ENCODE measurements at regions not wholly inside any gene's neighbourhood (a gene's known extent, or its start where the extent isn't known, plus 50 kb on each side); places are given as distances from the start of the nearest gene placed in this dataset.

GRCh38 chr11:106295974-106296373, 218.5 kb downstream of the AASDHPPT start:
- no peak for TF ChIP-seq CTCF (IDR thresholded peaks at IDR 0.05)
- DNase-seq (no peak), ATAC-seq (no peak)
- Histone ChIP-seq H3K4me1 (ENCODE audit: low read depth) (no peaks in the 10 kb centered on the region), H3K4me3 (no peak overlapping the region), H3K36me3 (ENCODE audit: low read depth) (no peaks in the 10 kb centered on the region), H3K9me3 (peaks cover 13% of the 10 kb centered on the region)
- intact Hi-C loops (cut with DNase I, micrococcal nuclease), result no loop called here

- H3K4me3 ChIP-seq, result no peak overlapping the region
- no peak for TF ChIP-seq CTCF (IDR thresholded peaks at IDR 0.05)
- no peak for DNase-seq
- intact Hi-C loops (cut with DNase I, micrococcal nuclease), result no loop called here
- no peaks in the 10 kb centered on the region for H3K4me1 ChIP-seq (ENCODE audit: low read depth)
- no peaks in the 10 kb centered on the region for H3K36me3 ChIP-seq (ENCODE audit: low read depth)
- no peak for ATAC-seq
- H3K9me3 ChIP-seq, result peaks cover 23% of the 10 kb centered on the region
These were observed 225.0 kb downstream of the AASDHPPT start for GRCh38 chr11:106302416-106302815.

GRCh38 chr11:106304274-106304673, 226.8 kb downstream of the AASDHPPT start:
- H3K36me3 ChIP-seq (ENCODE audit: low read depth), result no peaks in the 10 kb centered on the region
- H3K4me3 ChIP-seq, result no peak overlapping the region
- intact Hi-C loops (cut with DNase I, micrococcal nuclease), result no loop called here
- H3K4me1 ChIP-seq (ENCODE audit: low read depth), result no peaks in the 10 kb centered on the region
- no peak for ATAC-seq
- no peak for TF ChIP-seq CTCF (IDR thresholded peaks at IDR 0.05)
- DNase-seq, result no peak
- peaks cover 18% of the 10 kb centered on the region for H3K9me3 ChIP-seq

GRCh38 chr11:106305458-106305857, 228.0 kb downstream of the AASDHPPT start:
- Histone ChIP-seq H3K4me3 (no peak overlapping the region), H3K4me1 (ENCODE audit: low read depth) (no peaks in the 10 kb centered on the region), H3K9me3 (peaks cover 18% of the 10 kb centered on the region), H3K36me3 (ENCODE audit: low read depth) (no peaks in the 10 kb centered on the region)
- intact Hi-C loops (cut with DNase I, micrococcal nuclease), result no loop called here
- no peak for TF ChIP-seq CTCF (IDR thresholded peaks at IDR 0.05)
- DNase-seq (no peak), ATAC-seq (no peak)

GRCh38 chr11:106306942-106307341, 229.5 kb downstream of the AASDHPPT start:
- peaks cover 15% of the 10 kb centered on the region for H3K9me3 ChIP-seq
- H3K4me1 ChIP-seq (ENCODE audit: low read depth), result no peaks in the 10 kb centered on the region
- TF ChIP-seq CTCF (IDR thresholded peaks at IDR 0.05), result no peak
- H3K4me3 ChIP-seq, result no peak overlapping the region
- intact Hi-C loops (cut with DNase I, micrococcal nuclease), result no loop called here
- ATAC-seq (no peak), DNase-seq (no peak)
- H3K36me3 ChIP-seq (ENCODE audit: low read depth), result no peaks in the 10 kb centered on the region

GRCh38 chr11:106309070-106309684, 231.7 kb downstream of the AASDHPPT start:
- H3K9me3 ChIP-seq, result peaks cover 3% of the 10 kb centered on the region

More at GRCh38 chr11:106309070-106309684, 231.7 kb downstream of the AASDHPPT start:
- TF ChIP-seq CTCF (IDR thresholded peaks at IDR 0.05), result no peak
- DNase-seq (no peak), ATAC-seq (no peak)
- Histone ChIP-seq H3K36me3 (ENCODE audit: low read depth) (no peaks in the 10 kb centered on the region), H3K4me1 (ENCODE audit: low read depth) (no peaks in the 10 kb centered on the region), H3K4me3 (no peak overlapping the region)
- intact Hi-C loops (cut with DNase I, micrococcal nuclease), result no loop called here

Measured in mucosa of descending colon (tissue), 3 donors.